ENCODE measurements at regions not wholly inside any gene's neighbourhood (a gene's known extent, or its start where the extent isn't known, plus 50 kb on each side); places are given as distances from the start of the nearest gene placed in this dataset.

GRCh38 chr12:17079251-17079909 lies 473.4 kb upstream of the LMO3 start:
- H3K4me3 ChIP-seq = no peak overlapping the region
- no peak for DNase-seq (ENCODE audit: low read depth in 1 of 2, low spot score in 1 of 2)
- no peak for TF ChIP-seq CTCF (IDR thresholded peaks at IDR 0.05; ENCODE audit: low read depth, low read length)
- no peaks in the 10 kb centered on the region for H3K36me3 ChIP-seq
- H3K27ac ChIP-seq = no peak overlapping the region
- H3K4me1 ChIP-seq (ENCODE audit: low read depth) = no peaks in the 10 kb centered on the region
- no peaks in the 10 kb centered on the region for H3K9me3 ChIP-seq (ENCODE audit: low read depth)
- no peaks in the 10 kb centered on the region for H3K27me3 ChIP-seq

- Histone ChIP-seq H3K27me3 (no peaks in the 10 kb centered on the region), H3K4me1 (ENCODE audit: low read depth) (no peaks in the 10 kb centered on the region), H3K4me3 (no peak overlapping the region), H3K27ac (no peak overlapping the region), H3K9me3 (ENCODE audit: low read depth) (no peaks in the 10 kb centered on the region), H3K36me3 (no peaks in the 10 kb centered on the region)
- no peak for TF ChIP-seq CTCF (IDR thresholded peaks at IDR 0.05; ENCODE audit: low read depth, low read length)
- no peak for DNase-seq (ENCODE audit: low read depth in 1 of 2, low spot score in 1 of 2)
Measured at GRCh38 chr12:17077594-17077993, 471.6 kb upstream of the LMO3 start.

GRCh38 chr12:17076811-17077210 lies 470.8 kb upstream of the LMO3 start:
- H3K4me3 ChIP-seq = no peak overlapping the region
- H3K4me1 ChIP-seq (ENCODE audit: low read depth) = no peaks in the 10 kb centered on the region
- no peaks in the 10 kb centered on the region for H3K9me3 ChIP-seq (ENCODE audit: low read depth)
- H3K27ac ChIP-seq = no peak overlapping the region
- no peaks in the 10 kb centered on the region for H3K27me3 ChIP-seq
- no peak for DNase-seq (ENCODE audit: low read depth in 1 of 2, low spot score in 1 of 2)
- H3K36me3 ChIP-seq = no peaks in the 10 kb centered on the region
- no peak for TF ChIP-seq CTCF (IDR thresholded peaks at IDR 0.05; ENCODE audit: low read depth, low read length)

DNA sequence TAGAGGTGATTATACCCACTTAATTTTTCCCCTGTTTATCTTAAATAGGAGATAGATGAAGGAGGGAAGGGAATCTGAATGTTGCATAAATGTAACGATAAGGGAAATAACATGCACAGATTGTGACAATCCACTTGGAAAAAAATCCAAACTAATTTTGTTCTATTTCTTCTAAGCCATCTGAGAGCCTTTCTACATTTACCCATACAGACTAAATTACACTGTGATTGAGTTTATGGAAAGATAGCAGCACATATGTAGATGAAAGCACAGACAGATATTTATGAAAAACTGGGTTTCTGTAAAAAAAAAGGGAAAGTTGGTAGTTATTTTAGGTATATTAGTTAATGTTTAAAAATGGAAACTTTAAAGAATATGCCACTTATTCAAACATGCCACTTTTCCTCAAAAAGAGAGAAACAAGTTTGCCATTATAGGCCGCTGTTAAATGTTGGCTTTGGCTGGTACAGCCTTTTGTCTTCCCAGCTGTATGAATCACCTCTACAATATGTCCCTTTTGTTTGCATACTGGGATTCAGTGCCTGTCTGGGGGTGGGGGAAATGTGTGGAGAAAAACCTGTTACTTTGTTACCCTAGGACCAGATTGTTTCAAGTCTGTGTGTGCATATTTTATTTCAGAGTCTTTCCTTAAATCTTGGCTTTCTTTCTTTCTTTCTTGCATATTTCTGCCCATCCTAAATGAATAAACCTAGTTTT lies 470.2 kb upstream of the LMO3 start:
- Histone ChIP-seq H3K4me1 (ENCODE audit: low read depth) (no peaks in the 10 kb centered on the region), H3K27ac (no peak overlapping the region), H3K36me3 (no peaks in the 10 kb centered on the region), H3K9me3 (ENCODE audit: low read depth) (no peaks in the 10 kb centered on the region), H3K4me3 (no peak overlapping the region), H3K27me3 (no peaks in the 10 kb centered on the region)
- no peak for TF ChIP-seq CTCF (IDR thresholded peaks at IDR 0.05; ENCODE audit: low read depth, low read length)
- DNase-seq (ENCODE audit: low read depth in 1 of 2, low spot score in 1 of 2) = no peak

GRCh38 chr12:17064834-17065233 lies 458.9 kb upstream of the LMO3 start:
- no peak for TF ChIP-seq CTCF (IDR thresholded peaks at IDR 0.05; ENCODE audit: low read depth, low read length)
- no peak for DNase-seq (ENCODE audit: low read depth in 1 of 2, low spot score in 1 of 2)
- H3K4me1 ChIP-seq (ENCODE audit: low read depth) = peaks cover 6% of the 10 kb centered on the region
- H3K27me3 ChIP-seq = no peaks in the 10 kb centered on the region
- H3K27ac ChIP-seq = no peak overlapping the region
- no peak overlapping the region for H3K4me3 ChIP-seq
- H3K36me3 ChIP-seq = no peaks in the 10 kb centered on the region
- H3K9me3 ChIP-seq (ENCODE audit: low read depth) = no peaks in the 10 kb centered on the region

All from cardiac muscle cell (in vitro differentiated cells and primary cell).